GM12878 (cell line): ENCODE measurements at regions not wholly inside any gene's neighbourhood (a gene's known extent, or its start where the extent isn't known, plus 50 kb on each side); places are given as distances from the start of the nearest gene placed in this dataset.

Experiments
- EGR1 ChIP-seq, 2 experiments: IDR thresholded peaks; 1 replicate in 1 of 2; 2 replicates in 1 of 2; pipeline ENCODE4 v1.6.1; 2011 to 2012; ENCODE audit warnings: low read depth in 2 of 2, low read length in 2 of 2, borderline replicate concordance in 1 of 2, mild to moderate bottlenecking in 1 of 2, moderate library complexity in 1 of 2
- EZH2 ChIP-seq: IDR thresholded peaks from 2 replicates; pipeline ENCODE4 v1.6.1; 2012; ENCODE audit warnings: low read depth, mild to moderate bottlenecking, control low read depth, inconsistent platforms, low read length, borderline replicate concordance; ENCODE audit not compliant: control insufficient read depth
- MEF2B ChIP-seq: fragments of 450-650 bp; IDR thresholded peaks from 2 replicates; pipeline ENCODE4 v1.6.1; 2018; ENCODE audit warnings: mild to moderate bottlenecking, moderate library complexity; ENCODE audit not compliant: partially characterized antibody, poor library complexity, severe bottlenecking
- MYB ChIP-seq: fragments of 150-350 bp; IDR thresholded peaks from 2 replicates; pipeline ENCODE4 v1.6.1; 2014; ENCODE audit warnings: mild to moderate bottlenecking, low read depth, low read length, borderline replicate concordance
- POLR2A ChIP-seq: IDR thresholded peaks from 2 replicates; pipeline ENCODE4 v1.6.1; 2011; ENCODE audit warnings: low read depth, mild to moderate bottlenecking, low read length
- RCOR1 ChIP-seq: conservative IDR thresholded peaks from 2 replicates; pipeline ENCODE4 v1.6.1; 2012; ENCODE audit warnings: low read depth, low read length, improper control_type of control experiment
- SIN3A ChIP-seq: IDR thresholded peaks from 2 replicates; pipeline ENCODE4 v1.6.1; 2012; ENCODE audit warnings: low read depth, low read length, improper control_type of control experiment
- TF ChIP-seq, protein P1 (sequence below): fragments of 450-650 bp; IDR thresholded peaks from 2 replicates; pipeline ENCODE4 v1.6.1; 2017; ENCODE audit warnings: borderline replicate concordance
- TF ChIP-seq, protein P2 (sequence below): fragments of 450-650 bp; IDR thresholded peaks from 2 replicates; pipeline ENCODE4 v1.6.1; 2017; ENCODE audit warnings: antibody characterized with exemption, mild to moderate bottlenecking, moderate library complexity
- TF ChIP-seq, protein P3 (sequence below): IDR thresholded peaks from 2 replicates; pipeline ENCODE4 v1.6.1; 2012; ENCODE audit warnings: low read length, inconsistent platforms

DNA sequence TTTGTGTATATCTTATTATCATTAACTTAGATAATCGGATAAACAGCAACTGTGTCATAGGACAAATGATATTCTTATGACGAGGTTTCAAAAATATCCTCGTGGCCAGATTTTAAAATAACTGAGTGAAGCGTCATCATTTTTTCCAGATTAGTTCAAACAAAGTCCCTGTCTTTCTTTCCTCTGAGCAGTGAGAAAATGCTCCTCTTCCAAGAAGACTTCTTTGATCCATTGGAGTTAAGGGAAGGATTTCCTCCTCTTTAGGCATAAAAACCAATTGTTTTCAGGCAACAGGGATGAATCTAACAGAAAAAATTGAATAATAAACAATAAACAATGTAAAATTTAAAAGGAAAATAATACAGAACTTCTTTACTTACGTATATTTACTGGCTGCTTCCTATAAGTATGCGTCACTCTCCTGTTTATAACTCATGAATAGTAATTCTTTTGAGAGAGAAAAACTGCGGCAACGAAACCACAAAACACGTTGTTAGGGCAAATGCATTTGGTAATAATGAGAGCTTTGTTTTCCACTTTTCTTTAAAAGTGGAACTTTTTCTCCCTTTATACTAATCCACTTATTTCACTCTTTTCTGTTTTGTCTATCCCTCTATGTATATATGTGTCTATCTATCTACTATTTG, 419.4 kb upstream of the ONECUT1 start (continued):
- no peak for TF ChIP-seq RCOR1
- no peak for TF ChIP-seq MEF2B
- no peak for TF ChIP-seq SIN3A
- TF ChIP-seq, protein P1, sequence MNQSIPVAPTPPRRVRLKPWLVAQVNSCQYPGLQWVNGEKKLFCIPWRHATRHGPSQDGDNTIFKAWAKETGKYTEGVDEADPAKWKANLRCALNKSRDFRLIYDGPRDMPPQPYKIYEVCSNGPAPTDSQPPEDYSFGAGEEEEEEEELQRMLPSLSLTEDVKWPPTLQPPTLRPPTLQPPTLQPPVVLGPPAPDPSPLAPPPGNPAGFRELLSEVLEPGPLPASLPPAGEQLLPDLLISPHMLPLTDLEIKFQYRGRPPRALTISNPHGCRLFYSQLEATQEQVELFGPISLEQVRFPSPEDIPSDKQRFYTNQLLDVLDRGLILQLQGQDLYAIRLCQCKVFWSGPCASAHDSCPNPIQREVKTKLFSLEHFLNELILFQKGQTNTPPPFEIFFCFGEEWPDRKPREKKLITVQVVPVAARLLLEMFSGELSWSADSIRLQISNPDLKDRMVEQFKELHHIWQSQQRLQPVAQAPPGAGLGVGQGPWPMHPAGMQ: no peak
- TF ChIP-seq MYB: no peak
- no peak for TF ChIP-seq EGR1 (IDR thresholded peaks at IDR 0.05; ENCODE audit: borderline replicate concordance in 1 of 2, low read depth in 2 of 2, low read length in 2 of 2)
- TF ChIP-seq, protein P2, sequence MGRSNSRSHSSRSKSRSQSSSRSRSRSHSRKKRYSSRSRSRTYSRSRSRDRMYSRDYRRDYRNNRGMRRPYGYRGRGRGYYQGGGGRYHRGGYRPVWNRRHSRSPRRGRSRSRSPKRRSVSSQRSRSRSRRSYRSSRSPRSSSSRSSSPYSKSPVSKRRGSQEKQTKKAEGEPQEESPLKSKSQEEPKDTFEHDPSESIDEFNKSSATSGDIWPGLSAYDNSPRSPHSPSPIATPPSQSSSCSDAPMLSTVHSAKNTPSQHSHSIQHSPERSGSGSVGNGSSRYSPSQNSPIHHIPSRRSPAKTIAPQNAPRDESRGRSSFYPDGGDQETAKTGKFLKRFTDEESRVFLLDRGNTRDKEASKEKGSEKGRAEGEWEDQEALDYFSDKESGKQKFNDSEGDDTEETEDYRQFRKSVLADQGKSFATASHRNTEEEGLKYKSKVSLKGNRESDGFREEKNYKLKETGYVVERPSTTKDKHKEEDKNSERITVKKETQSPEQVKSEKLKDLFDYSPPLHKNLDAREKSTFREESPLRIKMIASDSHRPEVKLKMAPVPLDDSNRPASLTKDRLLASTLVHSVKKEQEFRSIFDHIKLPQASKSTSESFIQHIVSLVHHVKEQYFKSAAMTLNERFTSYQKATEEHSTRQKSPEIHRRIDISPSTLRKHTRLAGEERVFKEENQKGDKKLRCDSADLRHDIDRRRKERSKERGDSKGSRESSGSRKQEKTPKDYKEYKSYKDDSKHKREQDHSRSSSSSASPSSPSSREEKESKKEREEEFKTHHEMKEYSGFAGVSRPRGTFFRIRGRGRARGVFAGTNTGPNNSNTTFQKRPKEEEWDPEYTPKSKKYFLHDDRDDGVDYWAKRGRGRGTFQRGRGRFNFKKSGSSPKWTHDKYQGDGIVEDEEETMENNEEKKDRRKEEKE: no peak
- TF ChIP-seq EZH2: no peak
- TF ChIP-seq, protein P3, sequence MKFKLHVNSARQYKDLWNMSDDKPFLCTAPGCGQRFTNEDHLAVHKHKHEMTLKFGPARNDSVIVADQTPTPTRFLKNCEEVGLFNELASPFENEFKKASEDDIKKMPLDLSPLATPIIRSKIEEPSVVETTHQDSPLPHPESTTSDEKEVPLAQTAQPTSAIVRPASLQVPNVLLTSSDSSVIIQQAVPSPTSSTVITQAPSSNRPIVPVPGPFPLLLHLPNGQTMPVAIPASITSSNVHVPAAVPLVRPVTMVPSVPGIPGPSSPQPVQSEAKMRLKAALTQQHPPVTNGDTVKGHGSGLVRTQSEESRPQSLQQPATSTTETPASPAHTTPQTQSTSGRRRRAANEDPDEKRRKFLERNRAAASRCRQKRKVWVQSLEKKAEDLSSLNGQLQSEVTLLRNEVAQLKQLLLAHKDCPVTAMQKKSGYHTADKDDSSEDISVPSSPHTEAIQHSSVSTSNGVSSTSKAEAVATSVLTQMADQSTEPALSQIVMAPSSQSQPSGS: no peak
- no peak for TF ChIP-seq POLR2A
